ENCODE measurements at regions not wholly inside any gene's neighbourhood (a gene's known extent, or its start where the extent isn't known, plus 50 kb on each side); places are given as distances from the start of the nearest gene placed in this dataset.
"Not testable (repeated sequence)": the region's sequence is repeated elsewhere in the genome, so short reads cannot be mapped to it uniquely, and the experiment has no call there.

- Histone ChIP-seq H3K9me2 (ENCODE audit: insufficient read depth) (no peaks in the 10 kb centered on the region), H4K20me1 (ENCODE audit: insufficient read depth) (no peaks in the 10 kb centered on the region), H3K27me3 (ENCODE audit: insufficient read depth, low read depth) (peaks cover 86% of the 10 kb centered on the region), H3K4me2 (no peak overlapping the region), H3K27ac (no peak overlapping the region), H3K79me2 (ENCODE audit: low read depth) (no peaks in the 10 kb centered on the region), H3K4me3 (no peak overlapping the region), H3K36me3 (ENCODE audit: low read depth) (no peaks in the 10 kb centered on the region), H3K9me3 (ENCODE audit: insufficient read depth, low read depth) (peaks cover 7% of the 10 kb centered on the region), H2AFZ (no peak overlapping the region), H3K4me1 (replicated peaks; ENCODE audit: insufficient read depth) (no peaks in the 10 kb centered on the region), H3F3A (ENCODE audit: insufficient read depth, low read depth) (peaks cover 10% of the 10 kb centered on the region)
- CTCF ChIA-PET = no interaction called here
- no TSS peak for BruUV-seq (replicated peaks)
- no peak for DNase-seq
- intact Hi-C loops (cut with micrococcal nuclease; ENCODE audit: unreplicated experiment) = no loop called here
- POLR2A ChIA-PET (ENCODE audit: unreplicated experiment) = no interaction called here
- no peak for TF ChIP-seq CTCF (conservative IDR thresholded peaks at IDR 0.05)
- no peak for TF ChIP-seq EZH2 (IDR thresholded peaks at IDR 0.05; ENCODE audit: low read depth)
Measured at GRCh38 chr2:3107567-3107966, 270.1 kb downstream of the EIPR1 start.

DNA sequence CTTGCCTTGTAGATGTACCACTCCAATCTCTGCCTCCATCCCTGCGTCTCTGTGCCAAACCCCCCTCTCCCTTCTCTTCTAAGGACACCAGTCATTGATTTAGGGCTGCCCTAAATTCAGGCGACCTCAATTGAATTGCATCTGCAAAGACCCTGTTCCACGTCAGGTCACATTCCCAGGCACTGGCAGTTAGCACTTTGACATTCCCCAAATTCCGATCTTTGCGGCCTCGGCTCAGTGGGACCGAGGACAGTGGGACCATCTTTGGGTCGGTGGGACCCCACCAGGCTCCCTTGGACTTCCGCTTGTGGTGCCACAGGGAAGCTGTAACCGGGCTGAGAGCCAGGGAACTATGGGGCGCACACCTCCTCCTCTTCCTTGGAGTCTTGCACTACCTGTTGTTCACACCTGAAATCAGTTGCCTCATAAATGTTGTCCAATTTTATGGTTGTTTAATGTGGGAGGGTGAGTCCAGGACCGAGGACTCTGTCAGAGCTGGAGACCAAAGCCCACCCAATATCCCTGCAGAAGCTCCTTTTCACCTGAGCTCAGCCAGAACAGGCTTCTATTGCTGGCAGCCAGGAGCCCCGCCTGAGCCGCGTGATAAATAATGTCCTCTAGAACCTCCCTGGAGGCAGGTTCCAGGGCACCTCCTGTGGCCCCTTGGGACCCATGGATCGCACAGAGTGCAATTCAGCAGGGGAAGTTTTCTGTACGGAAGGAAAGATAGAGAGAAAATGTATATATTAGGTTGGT is 271.6 kb downstream of the EIPR1 start:
- Histone ChIP-seq H3K9me2 (ENCODE audit: insufficient read depth) (no peaks in the 10 kb centered on the region), H3K27me3 (ENCODE audit: insufficient read depth, low read depth) (peaks cover 88% of the 10 kb centered on the region), H3K4me2 (no peak overlapping the region), H3K4me1 (replicated peaks; ENCODE audit: insufficient read depth) (no peaks in the 10 kb centered on the region), H3K79me2 (ENCODE audit: low read depth) (no peaks in the 10 kb centered on the region), H3K27ac (no peak overlapping the region), H3K9me3 (ENCODE audit: insufficient read depth, low read depth) (peaks cover 7% of the 10 kb centered on the region), H2AFZ (no peak overlapping the region), H3K36me3 (ENCODE audit: low read depth) (no peaks in the 10 kb centered on the region), H3K4me3 (no peak overlapping the region), H4K20me1 (ENCODE audit: insufficient read depth) (no peaks in the 10 kb centered on the region), H3F3A (ENCODE audit: insufficient read depth, low read depth) (peaks cover 10% of the 10 kb centered on the region)
- ChIA-PET CTCF (no interaction called here), POLR2A (ENCODE audit: unreplicated experiment) (no interaction called here)
- DNase-seq = no peak
- intact Hi-C loops (cut with micrococcal nuclease; ENCODE audit: unreplicated experiment) = no loop called here
- BruUV-seq (replicated peaks) = no TSS peak
- TF ChIP-seq CTCF (conservative IDR thresholded peaks at IDR 0.05) (no peak), EZH2 (IDR thresholded peaks at IDR 0.05; ENCODE audit: low read depth) (no peak)

DNA sequence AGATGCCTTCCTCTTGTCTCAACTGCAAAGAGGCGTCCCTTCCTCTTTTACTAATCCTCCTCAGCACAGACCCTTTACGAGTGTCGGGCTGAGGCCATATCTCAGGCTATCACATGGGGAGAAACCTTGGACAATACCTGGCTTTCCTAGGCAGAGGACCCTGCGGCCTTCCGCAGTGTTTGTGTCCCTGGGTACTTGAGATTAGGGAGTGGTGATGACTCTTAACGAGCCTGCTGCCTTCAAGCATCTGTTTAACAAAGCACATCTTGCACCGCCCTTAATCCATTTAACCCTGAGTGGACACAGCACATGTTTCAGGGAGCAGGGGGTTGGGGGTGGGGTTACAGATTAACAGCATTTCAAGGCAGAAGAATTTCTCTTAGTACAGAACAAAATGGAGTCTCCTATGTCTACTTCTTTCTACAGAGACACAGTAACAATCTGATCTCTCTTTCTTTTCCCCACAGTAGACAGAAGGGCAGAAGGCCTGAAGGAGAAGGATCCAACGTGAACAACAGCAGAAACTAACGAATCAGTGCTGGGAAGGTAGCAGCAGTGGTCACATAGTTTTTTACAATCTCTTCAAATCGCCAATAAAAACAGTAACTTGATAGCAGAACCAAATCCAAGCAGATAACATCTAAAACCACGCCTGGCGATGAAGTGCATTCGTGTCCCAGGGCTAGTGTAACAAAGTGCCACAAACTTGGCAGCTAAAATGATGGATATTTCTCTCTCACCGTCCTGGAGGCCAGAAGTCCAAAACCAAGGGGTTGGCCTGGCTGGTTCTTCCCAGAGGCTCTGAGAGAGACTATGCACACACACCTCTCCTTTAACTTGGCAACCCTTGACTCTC is 272.4 kb downstream of the EIPR1 start:
- BruUV-seq (replicated peaks); DNase-seq; intact Hi-C loops (cut with micrococcal nuclease; ENCODE audit: unreplicated experiment); H3K27ac ChIP-seq; H3K4me2 ChIP-seq; H3F3A ChIP-seq (ENCODE audit: insufficient read depth, low read depth); H3K79me2 ChIP-seq (ENCODE audit: low read depth); H4K20me1 ChIP-seq (ENCODE audit: insufficient read depth); H3K9me2 ChIP-seq (ENCODE audit: insufficient read depth); H3K36me3 ChIP-seq (ENCODE audit: low read depth); H3K4me1 ChIP-seq (replicated peaks; ENCODE audit: insufficient read depth); H3K9me3 ChIP-seq (ENCODE audit: insufficient read depth, low read depth); CTCF ChIA-PET; H2AFZ ChIP-seq; H3K4me3 ChIP-seq; POLR2A ChIA-PET (ENCODE audit: unreplicated experiment): not testable (repeated sequence)
- peaks cover 95% of the 10 kb centered on the region for H3K27me3 ChIP-seq (ENCODE audit: insufficient read depth, low read depth)

Measured in PC-9 (cell line).